GM18858 (cell line): ENCODE measurements at regions not wholly inside any gene's neighbourhood (a gene's known extent, or its start where the extent isn't known, plus 50 kb on each side); places are given as distances from the start of the nearest gene placed in this dataset.
"Not testable (repeated sequence)": the region's sequence is repeated elsewhere in the genome, so short reads cannot be mapped to it uniquely, and the experiment has no call there.

Experiments
- ATAC-seq: cut with Tn5 transposase; IDR thresholded peaks from one replicate; pipeline ENCODE4 v1.9.1; 2021; ENCODE audit not compliant: unreplicated experiment

DNA sequence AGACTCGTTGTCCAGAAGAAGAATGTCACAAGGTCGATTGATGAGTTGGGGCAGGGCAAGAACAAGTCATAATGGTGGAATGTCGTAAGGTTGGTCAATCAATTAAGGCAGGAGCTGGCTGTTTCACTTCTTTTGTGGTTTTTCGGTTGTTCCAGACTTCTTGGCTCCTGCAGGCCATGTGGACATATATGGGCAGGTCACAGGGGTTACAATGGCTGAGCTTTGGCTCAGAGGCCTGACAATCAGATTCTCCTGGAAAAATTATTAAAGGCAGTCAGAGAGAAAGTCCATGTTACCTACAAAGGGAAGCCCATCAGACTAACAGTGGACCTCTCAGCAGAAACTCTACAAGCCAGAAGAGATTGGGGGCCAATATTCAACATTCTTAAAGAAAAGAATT, 785.3 kb downstream of the METTL4 start:
- not testable (repeated sequence) for ATAC-seq

DNA sequence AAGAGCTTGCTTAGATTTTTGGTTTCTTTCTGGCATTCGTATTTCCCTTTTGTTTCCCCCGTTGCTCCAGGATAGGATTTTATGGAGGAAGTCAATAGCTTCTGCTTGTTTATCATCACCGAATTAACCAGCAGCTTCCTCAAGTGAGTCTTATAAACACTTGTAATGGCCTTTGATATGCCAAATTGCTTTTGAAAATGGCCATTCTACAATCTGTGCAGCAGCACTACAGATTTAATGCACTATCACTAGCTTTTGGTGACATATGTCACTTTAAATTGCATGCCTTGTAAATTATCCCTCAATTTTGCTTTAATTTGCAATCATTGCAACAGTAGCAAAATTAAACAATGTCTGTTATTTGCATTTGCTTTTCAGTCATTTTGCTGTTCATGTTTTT, 774.7 kb downstream of the METTL4 start:
- no peak for ATAC-seq

DNA sequence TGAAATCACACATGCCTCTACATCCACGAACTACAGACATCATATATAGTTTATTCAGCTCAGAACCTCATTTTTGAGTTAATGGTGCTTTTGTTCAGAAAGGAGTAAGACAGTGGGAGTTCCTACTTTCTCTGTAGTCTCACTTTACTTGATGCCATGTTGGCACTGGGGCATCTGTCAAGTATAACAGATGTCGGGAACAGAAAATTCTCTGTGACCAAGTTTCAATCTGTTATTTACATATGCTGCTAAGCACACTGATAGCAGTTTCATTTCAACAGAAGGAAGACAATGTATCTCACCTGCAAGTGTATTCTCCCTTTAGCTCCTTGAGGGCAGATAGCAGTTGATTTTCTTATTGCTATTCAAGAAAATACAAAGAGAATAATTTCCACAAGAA, 774.1 kb downstream of the METTL4 start:
- ATAC-seq: no peak

DNA sequence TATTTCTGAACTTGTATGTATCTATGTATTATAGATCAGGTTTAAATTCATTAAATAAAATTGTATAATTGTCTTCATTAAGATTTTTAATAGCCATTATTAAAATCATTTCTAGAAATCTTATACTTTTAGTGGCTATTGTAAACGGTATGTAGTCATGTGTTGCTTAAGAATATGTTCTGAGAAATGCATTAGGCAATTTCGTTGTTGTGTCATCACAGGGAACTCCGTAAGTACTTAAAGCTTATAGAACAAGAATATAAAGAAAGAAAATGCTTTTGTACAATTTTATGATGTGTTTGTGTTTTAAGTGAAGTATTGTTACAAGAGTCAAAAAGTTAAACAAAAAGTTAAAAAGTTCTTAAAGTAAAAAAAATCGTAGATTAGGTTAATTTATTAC, 765.8 kb downstream of the METTL4 start:
- ATAC-seq: no peak

DNA sequence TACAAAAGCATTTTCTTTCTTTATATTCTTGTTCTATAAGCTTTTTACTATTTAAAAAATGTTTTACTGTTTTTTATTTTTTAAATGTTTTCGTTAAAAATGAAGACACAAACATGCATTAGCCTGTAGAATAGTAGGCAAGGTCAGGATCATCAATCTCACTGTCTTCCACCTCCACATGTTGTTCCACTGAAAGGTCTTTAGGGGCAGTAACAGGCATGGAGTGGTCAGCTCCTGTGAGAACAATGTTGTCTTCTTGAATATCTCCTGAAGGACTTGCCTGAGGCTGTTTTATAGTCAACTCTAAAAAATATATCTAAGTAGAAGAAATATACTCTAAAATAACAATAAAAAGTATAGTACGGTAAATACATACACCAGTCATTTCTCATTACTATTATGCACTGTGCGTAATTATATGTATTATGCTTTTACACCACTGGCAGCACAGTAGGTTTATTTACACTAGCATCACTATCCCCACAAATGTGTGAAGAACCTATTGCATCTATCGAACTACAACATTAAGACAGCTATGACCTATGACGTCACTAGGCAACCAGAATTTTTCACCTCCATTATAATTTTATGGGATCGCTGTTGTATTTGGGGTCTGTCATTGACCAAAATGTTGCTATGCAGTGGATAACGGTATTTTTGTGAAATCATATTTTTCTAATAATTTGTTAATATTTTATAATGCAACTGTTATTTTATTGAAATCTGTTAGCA, 764.3 kb downstream of the METTL4 start:
- ATAC-seq: no peak

DNA sequence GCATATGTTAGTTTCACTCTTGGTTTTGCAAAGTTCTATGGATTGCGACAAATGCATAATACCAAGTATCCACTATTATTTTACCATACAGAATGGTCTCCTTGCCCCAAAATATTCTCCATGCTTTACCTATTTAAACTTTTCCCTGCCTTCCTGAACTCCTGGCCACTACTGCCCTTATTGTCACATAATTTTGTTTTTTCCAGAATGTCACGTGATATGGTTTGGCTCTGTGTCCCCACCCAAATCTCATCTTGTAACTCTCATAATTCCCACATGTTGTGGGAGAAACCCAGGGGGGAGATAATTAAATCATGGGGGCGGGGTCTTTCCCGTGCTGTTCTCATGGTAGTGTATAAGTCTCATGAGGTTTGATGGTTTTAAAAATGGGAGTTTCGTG, 760.0 kb downstream of the METTL4 start:
- no peak for ATAC-seq

DNA sequence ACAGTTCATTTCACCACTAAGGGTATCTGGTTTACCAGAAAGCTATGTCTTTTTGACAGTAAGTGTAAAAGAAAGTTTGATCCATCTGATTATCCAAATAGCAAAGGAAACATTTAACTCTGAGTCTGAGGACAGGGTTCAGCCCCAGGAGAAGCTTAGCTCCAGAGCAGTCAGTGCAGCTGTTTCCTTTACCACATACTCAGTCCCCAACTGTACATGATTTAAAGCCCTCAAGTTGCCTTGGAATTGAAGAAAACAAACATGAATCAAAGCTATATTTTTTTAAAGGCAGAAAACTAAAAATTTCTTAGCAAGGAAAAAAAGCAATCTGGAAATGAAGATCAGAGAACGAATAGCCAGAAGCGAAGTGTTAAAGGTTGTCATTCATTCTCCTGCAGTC, 746.0 kb downstream of the METTL4 start:
- no peak for ATAC-seq

DNA sequence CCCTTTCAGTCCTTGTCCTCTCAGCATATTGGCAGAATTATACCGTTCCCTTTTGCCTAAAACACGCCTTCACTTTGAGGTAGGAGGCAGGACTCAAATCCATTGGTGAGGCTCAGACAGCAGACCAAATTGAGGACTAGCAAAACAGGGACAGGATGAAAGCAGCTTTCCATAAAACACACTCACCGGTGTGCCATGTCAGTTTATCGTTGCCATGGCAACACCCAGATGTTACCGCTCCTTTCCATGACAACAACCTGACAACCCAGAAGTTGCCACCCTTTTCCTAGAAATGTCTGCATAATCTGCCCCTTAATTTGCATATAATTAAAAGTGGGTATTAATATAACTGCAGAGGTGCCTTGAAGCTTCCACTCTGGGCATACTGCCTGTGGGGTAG, 730.4 kb downstream of the METTL4 start:
- no peak for ATAC-seq

DNA sequence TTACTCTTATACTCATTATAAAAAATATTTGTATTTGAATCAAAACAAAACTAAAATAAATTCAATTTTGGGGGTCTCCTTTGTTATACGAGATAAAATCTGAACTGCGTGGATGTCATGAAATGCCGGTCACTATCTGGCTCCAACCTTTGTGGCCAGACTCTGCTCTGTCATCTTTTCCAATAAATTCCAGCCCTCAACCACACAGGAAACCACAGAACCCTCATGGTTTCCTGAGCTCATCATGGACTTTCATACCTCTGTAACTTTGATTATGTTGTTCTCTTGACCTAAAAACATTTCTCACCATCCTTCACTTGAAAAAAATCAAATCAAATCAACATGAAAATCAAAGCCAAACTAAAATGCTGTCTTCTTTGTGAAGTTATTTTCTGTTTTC, 724.7 kb downstream of the METTL4 start:
- ATAC-seq: no peak

DNA sequence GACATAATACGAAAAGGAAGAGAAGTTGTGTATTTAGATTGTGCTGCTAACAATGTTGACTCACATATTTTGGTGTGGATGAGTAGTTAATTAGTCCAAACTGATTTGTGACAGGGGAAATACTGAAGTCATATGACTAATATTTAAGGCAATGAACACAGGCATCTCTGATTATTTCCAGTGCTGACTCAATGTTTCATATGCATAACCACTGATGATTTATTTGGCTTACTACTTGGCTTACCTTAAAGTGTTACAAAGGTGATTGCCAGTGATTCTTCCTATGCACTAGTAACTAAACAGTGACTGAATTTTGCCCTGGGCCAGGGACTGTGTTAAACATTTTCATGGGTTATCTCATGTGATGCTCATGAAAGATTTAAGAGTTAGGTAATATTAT, 722.6 kb downstream of the METTL4 start:
- ATAC-seq: no peak

DNA sequence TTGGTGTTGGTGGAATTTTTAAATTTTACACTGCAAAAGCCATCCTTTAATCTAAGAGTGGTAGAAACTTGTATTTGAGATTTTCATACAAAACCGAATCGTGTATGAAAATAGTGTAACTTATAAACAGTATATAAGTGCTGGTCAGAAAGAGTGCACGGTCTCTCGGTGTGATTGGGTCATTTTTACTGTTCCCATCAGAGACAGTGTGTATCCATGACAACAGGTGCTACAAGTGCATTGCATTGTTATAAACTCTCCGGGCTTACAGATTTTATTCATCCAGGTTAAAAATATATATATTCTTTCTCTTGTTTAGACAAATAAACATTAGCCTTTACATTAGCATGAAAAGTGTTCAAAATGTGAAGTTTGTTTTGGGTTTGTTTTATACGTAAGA, 721.9 kb downstream of the METTL4 start:
- no peak for ATAC-seq

DNA sequence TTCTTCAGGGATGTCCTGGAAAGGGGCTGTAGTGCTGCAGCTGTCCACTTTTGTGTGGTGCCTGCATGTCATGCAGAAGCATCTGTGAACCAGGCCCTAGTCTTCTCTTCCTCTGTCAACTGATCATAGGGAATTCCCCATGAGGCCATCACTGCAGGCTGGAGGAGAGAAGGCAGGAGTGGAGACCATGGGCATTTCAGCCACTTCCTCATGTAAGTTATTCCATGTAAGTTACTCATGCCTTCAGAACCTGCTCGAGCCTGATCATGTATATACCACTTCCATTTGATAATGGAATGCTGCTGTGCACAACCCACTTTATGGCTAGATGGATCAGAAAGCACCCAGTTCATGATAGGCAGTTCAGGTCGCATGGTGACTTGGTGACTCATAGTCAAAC, 714.0 kb downstream of the METTL4 start:
- ATAC-seq: not testable (repeated sequence)

DNA sequence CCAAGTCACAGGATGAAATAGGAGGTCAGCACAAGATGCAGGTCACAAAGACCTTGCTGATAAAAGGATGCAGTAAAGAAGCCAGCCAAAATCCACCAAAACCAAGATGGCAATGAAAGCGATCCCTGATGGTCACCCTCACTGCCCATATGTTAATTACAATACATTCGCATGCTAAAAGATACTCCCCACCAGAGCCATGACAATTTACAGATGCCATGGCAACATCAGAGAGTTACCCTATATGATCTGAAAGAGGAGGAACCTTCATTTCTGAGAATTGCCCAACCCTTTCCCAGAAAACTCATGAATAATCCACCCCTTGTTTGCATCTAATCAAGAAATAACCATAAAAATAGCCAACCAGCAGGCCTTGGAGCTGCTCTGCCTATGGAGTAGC, 709.8 kb downstream of the METTL4 start:
- no peak for ATAC-seq

DNA sequence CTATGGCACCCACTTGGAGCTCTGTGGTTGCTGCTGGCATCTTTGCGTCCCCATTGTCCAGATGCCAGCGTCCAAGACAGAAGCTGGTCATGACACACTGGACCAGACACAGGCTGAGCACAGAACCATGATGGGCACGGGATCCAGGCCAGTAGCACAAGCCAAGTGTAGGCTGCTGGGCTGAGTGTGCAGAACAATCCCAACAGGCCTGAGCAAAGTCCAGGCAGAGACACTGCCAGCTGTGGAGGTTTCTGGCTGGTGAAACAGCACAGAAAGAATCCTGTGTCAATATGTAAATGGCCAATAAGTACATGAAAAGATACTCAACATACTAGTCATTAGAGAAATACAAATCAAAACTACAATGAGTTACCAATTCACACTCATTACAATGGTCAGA, 705.4 kb downstream of the METTL4 start:
- no peak for ATAC-seq

DNA sequence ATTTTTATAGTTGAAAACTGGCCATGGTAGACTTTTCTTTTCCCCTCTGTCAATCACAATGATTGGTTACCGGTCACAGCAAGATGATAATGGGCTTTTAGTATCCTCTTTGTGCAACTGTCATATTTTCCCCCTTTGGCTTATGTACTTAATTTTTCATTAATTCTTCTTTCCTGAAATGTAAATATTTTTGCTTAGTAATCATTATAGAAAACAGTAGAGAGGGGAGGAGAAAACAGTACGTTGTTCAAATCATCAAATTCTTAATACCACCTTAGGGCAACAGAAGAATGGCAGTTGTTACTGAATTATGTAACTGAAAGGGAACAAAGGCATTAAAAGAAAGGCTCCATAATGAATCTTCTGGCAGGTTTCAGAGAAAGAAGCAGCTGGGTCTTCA, 699.0 kb downstream of the METTL4 start:
- ATAC-seq: no peak

DNA sequence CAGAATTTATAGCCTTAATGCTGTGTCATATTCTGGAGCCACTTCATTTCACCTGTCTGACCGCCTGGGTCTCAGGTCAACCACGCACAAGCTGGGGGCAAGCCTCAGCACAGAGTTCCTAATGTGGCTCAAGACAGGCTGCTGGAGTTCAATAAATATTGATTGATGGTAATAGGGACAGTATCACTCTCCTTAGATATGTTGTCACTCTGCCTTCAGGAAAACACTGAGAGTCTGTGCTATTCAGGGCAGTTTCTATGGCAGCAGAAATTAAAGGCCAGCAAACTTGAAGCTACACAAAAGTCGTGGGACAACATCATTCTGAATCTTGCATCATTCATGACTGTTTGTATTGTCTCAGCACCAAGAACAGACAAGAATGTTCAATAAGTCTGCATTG, 696.1 kb downstream of the METTL4 start:
- ATAC-seq: no peak

DNA sequence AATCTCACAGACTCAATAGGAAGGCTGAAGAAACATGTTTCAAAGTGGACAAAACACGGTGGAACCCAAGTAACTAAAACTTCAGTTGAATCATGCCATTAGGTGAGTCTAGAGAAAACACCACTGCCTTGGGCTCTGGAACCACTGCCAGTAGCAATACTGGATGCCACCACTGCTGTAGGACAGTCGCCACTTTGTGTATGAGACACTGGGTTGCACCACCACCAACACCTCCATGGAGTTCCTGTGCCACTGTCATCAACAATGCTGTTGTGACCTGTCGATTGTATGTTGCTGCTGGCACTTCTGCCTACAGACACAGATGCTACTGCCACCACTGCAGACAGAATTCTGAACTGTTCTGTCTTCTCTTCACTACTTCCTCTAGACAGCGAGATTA, 686.7 kb downstream of the METTL4 start:
- ATAC-seq: no peak

DNA sequence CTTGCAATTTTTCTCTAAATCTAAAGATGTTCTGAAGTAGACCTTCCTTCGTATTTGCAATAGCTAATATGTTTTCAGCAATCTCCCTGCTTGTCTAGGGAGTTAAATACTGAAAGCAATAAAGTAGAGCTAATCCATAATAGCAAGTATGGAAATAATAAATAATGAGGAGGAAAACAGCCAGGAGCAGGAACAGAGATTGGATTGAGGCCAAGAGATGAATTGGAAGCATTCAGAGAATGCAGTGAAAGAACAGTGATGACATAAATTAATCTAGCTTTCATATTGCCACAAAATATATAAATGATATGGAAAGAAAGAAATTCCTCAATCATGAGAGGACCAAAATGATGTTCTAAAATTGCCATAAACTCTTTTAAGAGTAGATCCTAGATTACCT, 679.7 kb downstream of the METTL4 start:
- ATAC-seq: no peak

DNA sequence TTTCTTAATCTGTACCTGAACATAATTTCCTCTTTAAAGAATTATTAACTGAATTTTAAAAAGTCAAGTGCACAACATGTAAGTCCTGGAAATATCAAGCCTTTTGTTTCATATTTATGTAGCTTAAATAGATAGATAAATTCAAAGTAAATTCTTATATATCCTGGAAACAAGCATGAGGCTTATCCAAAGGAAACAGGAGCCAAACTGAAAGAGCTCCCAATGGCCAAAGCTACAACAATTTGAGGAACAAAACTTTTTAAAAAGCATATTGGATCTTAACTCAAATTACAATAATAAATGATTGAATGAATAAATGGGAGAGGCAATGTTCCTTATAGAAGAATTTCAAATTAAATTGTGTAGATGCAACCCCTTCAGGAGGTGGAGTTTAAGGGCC, 679.1 kb downstream of the METTL4 start:
- no peak for ATAC-seq

DNA sequence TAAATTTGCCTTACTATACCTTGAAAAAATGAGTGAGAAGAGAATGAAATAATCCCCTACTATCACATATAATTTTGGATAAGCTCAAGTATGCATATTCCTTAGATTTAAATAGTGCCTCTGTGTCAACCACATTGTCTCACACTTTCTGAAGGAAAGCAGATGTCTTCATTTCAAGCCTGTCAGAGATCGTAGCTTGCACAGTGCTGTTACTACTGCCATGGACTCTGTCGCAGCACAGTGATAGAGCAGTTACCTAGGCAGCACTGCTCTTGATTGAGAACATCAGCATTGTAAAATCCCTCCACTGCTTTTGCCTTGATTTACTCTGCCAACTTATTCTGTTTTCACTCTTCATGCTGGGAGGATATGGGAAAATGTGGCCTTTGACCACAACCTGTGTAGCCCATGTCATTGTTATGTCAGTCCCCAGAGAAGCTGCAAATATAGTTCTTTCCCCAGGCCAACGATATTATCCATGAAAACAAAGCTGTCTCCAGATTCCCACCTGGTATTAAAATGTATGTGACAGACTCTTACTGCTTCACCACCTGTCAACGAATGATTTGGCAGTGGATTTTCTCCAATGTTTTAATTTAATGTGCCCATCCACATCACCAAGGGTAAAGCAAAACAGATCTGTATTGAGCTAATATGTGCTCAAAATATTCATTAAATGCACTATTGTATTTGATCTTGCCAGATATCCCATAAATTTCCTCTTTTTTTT, 675.7 kb downstream of the METTL4 start:
- ATAC-seq: no peak

DNA sequence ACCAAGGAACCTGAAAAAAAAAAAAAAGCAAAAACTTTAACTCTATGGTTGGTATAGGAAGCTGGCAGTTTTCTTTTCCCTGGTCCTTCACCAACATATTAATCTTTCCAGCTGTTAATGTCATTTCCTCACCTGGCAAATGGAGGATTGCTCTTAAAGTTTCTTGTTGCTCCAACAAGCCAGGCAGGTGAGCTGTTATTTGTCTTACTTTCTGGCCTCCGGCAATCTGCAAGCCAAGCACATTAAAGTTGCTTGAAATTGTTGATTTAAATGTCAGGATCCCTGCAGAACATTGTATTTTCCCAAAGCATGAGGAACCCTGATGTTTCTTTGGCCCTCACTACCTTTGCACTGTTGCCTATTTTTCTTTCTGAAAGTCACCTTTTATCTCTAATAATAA, 664.9 kb downstream of the METTL4 start:
- ATAC-seq: no peak

DNA sequence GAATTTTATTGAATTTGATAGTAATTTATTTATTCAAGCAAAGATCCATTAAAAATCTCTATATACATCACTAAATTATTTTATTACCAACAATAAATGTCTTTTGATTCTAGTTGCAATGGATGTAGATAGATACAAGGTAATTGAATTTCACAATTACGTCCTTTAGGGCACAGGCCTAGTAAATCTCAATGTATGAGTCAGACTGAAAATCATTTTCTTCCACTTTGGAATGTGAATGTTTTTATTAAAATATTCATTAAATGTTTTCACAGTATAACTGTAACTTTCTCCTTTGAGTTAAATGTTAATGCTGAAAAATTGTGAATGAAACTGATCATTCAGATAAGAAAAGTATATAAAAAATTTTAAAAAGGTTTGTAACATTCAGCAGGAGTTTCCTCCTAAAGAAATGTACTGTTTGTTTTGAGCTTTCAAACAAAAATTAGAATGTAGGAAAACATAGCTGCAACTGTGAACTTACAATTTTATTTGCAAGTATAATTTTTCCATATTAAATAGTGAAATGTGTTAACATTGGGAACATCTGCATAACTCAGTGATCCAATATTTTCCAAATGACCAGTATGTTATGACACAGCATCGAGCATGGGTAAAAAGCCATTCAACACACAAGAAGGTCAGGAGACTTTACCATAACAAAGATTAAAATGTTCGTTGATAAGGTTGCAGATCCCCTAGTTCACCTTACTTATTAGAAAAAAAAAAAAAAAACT, 663.7 kb downstream of the METTL4 start:
- no peak for ATAC-seq
